ENCODE measurements at regions not wholly inside any gene's neighbourhood (a gene's known extent, or its start where the extent isn't known, plus 50 kb on each side); places are given as distances from the start of the nearest gene placed in this dataset.
A peak's percentile ranks its signal among the peaks of the same experiment; 100 is the strongest.

- Mint-ChIP-seq H3K27ac (no peak overlapping the region), H3K9me3 (no peaks in the 10 kb centered on the region), H3K4me3 (no peak overlapping the region), H3K36me3 (no peaks in the 10 kb centered on the region), H3K4me1 (peaks cover 33% of the 10 kb centered on the region), H3K27me3 (no peaks in the 10 kb centered on the region)
- ATAC-seq (ENCODE audit: low read depth) (no peak), DNase-seq (ENCODE audit: low spot score in 2 of 2) (no peak)
These were observed 316.0 kb downstream of the TXNL1 start for GRCh38 chr18:56322406-56322805.

GRCh38 chr18:56321470-56321869 is 316.9 kb downstream of the TXNL1 start:
- H3K4me1 Mint-ChIP-seq = peaks cover 33% of the 10 kb centered on the region
- no peaks in the 10 kb centered on the region for H3K9me3 Mint-ChIP-seq
- no peaks in the 10 kb centered on the region for H3K36me3 Mint-ChIP-seq
- ATAC-seq (ENCODE audit: low read depth) (no peak), DNase-seq (ENCODE audit: low spot score in 2 of 2) (no peak)
- no peaks in the 10 kb centered on the region for H3K27me3 Mint-ChIP-seq
- H3K4me3 Mint-ChIP-seq = no peak overlapping the region
- H3K27ac Mint-ChIP-seq = no peak overlapping the region

GRCh38 chr18:56319953-56320352 is 318.4 kb downstream of the TXNL1 start:
- H3K36me3 Mint-ChIP-seq = no peaks in the 10 kb centered on the region
- ATAC-seq (ENCODE audit: low read depth) = no peak
- peak overlapping the region; percentile 1 for H3K4me3 Mint-ChIP-seq
- no peak for DNase-seq (ENCODE audit: low spot score in 2 of 2)
- peak overlapping the region; percentile 14 for H3K27ac Mint-ChIP-seq
- no peaks in the 10 kb centered on the region for H3K27me3 Mint-ChIP-seq
- H3K4me1 Mint-ChIP-seq = peaks cover 35% of the 10 kb centered on the region
- H3K9me3 Mint-ChIP-seq = no peaks in the 10 kb centered on the region

- no peaks in the 10 kb centered on the region for H3K27me3 Mint-ChIP-seq
- ATAC-seq (ENCODE audit: low read depth) (no peak), DNase-seq (ENCODE audit: low spot score in 2 of 2) (no peak)
- no peak overlapping the region for H3K27ac Mint-ChIP-seq
- no peaks in the 10 kb centered on the region for H3K9me3 Mint-ChIP-seq
- H3K36me3 Mint-ChIP-seq = no peaks in the 10 kb centered on the region
- H3K4me3 Mint-ChIP-seq = no peak overlapping the region
- H3K4me1 Mint-ChIP-seq = peaks cover 42% of the 10 kb centered on the region
These were observed 321.7 kb downstream of the TXNL1 start for GRCh38 chr18:56316727-56317126.

- H3K36me3 Mint-ChIP-seq = no peaks in the 10 kb centered on the region
- H3K4me3 Mint-ChIP-seq = no peak overlapping the region
- DNase-seq (ENCODE audit: low spot score in 2 of 2) (no peak), ATAC-seq (ENCODE audit: low read depth) (no peak)
- H3K27ac Mint-ChIP-seq = no peak overlapping the region
- peaks cover 1% of the 10 kb centered on the region for H3K9me3 Mint-ChIP-seq
- H3K27me3 Mint-ChIP-seq = no peaks in the 10 kb centered on the region
- peaks cover 29% of the 10 kb centered on the region for H3K4me1 Mint-ChIP-seq
These were observed 323.0 kb downstream of the TXNL1 start for GRCh38 chr18:56315363-56315762.

GRCh38 chr18:56314396-56314795 is 324.0 kb downstream of the TXNL1 start:
- Mint-ChIP-seq H3K9me3 (peaks cover 1% of the 10 kb centered on the region), H3K27ac (no peak overlapping the region), H3K36me3 (no peaks in the 10 kb centered on the region), H3K4me1 (peaks cover 22% of the 10 kb centered on the region), H3K4me3 (no peak overlapping the region), H3K27me3 (no peaks in the 10 kb centered on the region)
- ATAC-seq (ENCODE audit: low read depth) (peak; percentile 63), DNase-seq (ENCODE audit: low spot score in 2 of 2) (no peak)

- Mint-ChIP-seq H3K27ac (no peak overlapping the region), H3K9me3 (peaks cover 1% of the 10 kb centered on the region), H3K4me1 (peaks cover 20% of the 10 kb centered on the region), H3K36me3 (no peaks in the 10 kb centered on the region), H3K27me3 (no peaks in the 10 kb centered on the region), H3K4me3 (no peak overlapping the region)
- ATAC-seq (ENCODE audit: low read depth) = no peak
- no peak for DNase-seq (ENCODE audit: low spot score in 2 of 2)
These were observed 325.6 kb downstream of the TXNL1 start for GRCh38 chr18:56312551-56313335.

- peaks cover 17% of the 10 kb centered on the region for H3K4me1 Mint-ChIP-seq
- H3K9me3 Mint-ChIP-seq = peaks cover 1% of the 10 kb centered on the region
- DNase-seq (ENCODE audit: low spot score in 2 of 2) (no peak), ATAC-seq (ENCODE audit: low read depth) (no peak)
- peak overlapping the region; percentile 2 for H3K27ac Mint-ChIP-seq
- H3K27me3 Mint-ChIP-seq = no peaks in the 10 kb centered on the region
- no peaks in the 10 kb centered on the region for H3K36me3 Mint-ChIP-seq
- no peak overlapping the region for H3K4me3 Mint-ChIP-seq
These were observed 329.3 kb downstream of the TXNL1 start for GRCh38 chr18:56309104-56309503.

GRCh38 chr18:56307354-56308170 is 330.8 kb downstream of the TXNL1 start:
- H3K4me3 Mint-ChIP-seq = no peak overlapping the region
- H3K27ac Mint-ChIP-seq = peak overlapping the region; percentile 7

GRCh38 chr18:56306797-56307196 is 331.6 kb downstream of the TXNL1 start:
- H3K36me3 Mint-ChIP-seq = no peaks in the 10 kb centered on the region
- peaks cover 1% of the 10 kb centered on the region for H3K9me3 Mint-ChIP-seq
- ATAC-seq (ENCODE audit: low read depth) = no peak

More at GRCh38 chr18:56307354-56308170, 330.8 kb downstream of the TXNL1 start:
- Mint-ChIP-seq H3K27me3 (no peaks in the 10 kb centered on the region), H3K4me1 (peaks cover 12% of the 10 kb centered on the region), H3K36me3 (no peaks in the 10 kb centered on the region), H3K9me3 (peaks cover 1% of the 10 kb centered on the region)
- ATAC-seq (ENCODE audit: low read depth) (no peak), DNase-seq (ENCODE audit: low spot score in 2 of 2) (no peak)

GRCh38 chr18:56305583-56305982 is 332.8 kb downstream of the TXNL1 start:
- no peak for ATAC-seq (ENCODE audit: low read depth)
- H3K27ac Mint-ChIP-seq = no peak overlapping the region
- H3K4me1 Mint-ChIP-seq = peaks cover 12% of the 10 kb centered on the region
- no peaks in the 10 kb centered on the region for H3K36me3 Mint-ChIP-seq
- no peaks in the 10 kb centered on the region for H3K27me3 Mint-ChIP-seq
- no peaks in the 10 kb centered on the region for H3K9me3 Mint-ChIP-seq
- no peak for DNase-seq (ENCODE audit: low spot score in 2 of 2)
- no peak overlapping the region for H3K4me3 Mint-ChIP-seq

More at GRCh38 chr18:56306797-56307196, 331.6 kb downstream of the TXNL1 start:
- Mint-ChIP-seq H3K4me3 (no peak overlapping the region), H3K4me1 (peaks cover 12% of the 10 kb centered on the region), H3K27me3 (no peaks in the 10 kb centered on the region), H3K27ac (no peak overlapping the region)
- no peak for DNase-seq (ENCODE audit: low spot score in 2 of 2)

GRCh38 chr18:56302156-56302555 is 336.2 kb downstream of the TXNL1 start:
- DNase-seq (ENCODE audit: low spot score in 2 of 2) (no peak), ATAC-seq (ENCODE audit: low read depth) (no peak)
- peaks cover 5% of the 10 kb centered on the region for H3K4me1 Mint-ChIP-seq
- H3K27ac Mint-ChIP-seq = no peak overlapping the region
- no peak overlapping the region for H3K4me3 Mint-ChIP-seq
- no peaks in the 10 kb centered on the region for H3K27me3 Mint-ChIP-seq
- H3K9me3 Mint-ChIP-seq = no peaks in the 10 kb centered on the region
- no peaks in the 10 kb centered on the region for H3K36me3 Mint-ChIP-seq

- H3K27me3 Mint-ChIP-seq = no peaks in the 10 kb centered on the region
- no peak for DNase-seq (ENCODE audit: low spot score in 2 of 2)
- no peak overlapping the region for H3K27ac Mint-ChIP-seq
These were observed 338.7 kb downstream of the TXNL1 start for GRCh38 chr18:56299740-56300139.

GRCh38 chr18:56298935-56299334 is 339.5 kb downstream of the TXNL1 start:
- no peak for ATAC-seq (ENCODE audit: low read depth)
- H3K4me1 Mint-ChIP-seq = peaks cover 11% of the 10 kb centered on the region
- H3K27ac Mint-ChIP-seq = no peak overlapping the region
- no peaks in the 10 kb centered on the region for H3K9me3 Mint-ChIP-seq
- H3K36me3 Mint-ChIP-seq = no peaks in the 10 kb centered on the region
- H3K27me3 Mint-ChIP-seq = no peaks in the 10 kb centered on the region
- DNase-seq (ENCODE audit: low spot score in 2 of 2) = no peak
- H3K4me3 Mint-ChIP-seq = no peak overlapping the region

More at GRCh38 chr18:56299740-56300139, 338.7 kb downstream of the TXNL1 start:
- no peak for ATAC-seq (ENCODE audit: low read depth)
- Mint-ChIP-seq H3K4me3 (no peak overlapping the region), H3K4me1 (peaks cover 8% of the 10 kb centered on the region), H3K36me3 (no peaks in the 10 kb centered on the region), H3K9me3 (no peaks in the 10 kb centered on the region)

Data from memory B cell (primary cell).